ENCODE measurements at regions not wholly inside any gene's neighbourhood (a gene's known extent, or its start where the extent isn't known, plus 50 kb on each side); places are given as distances from the start of the nearest gene placed in this dataset.

GRCh38 chr2:186130748-186131641 lies 355.1 kb upstream of the ZC3H15 start:
- no peak overlapping the region for H3K4me2 ChIP-seq (ENCODE audit: low read length)
- no peak overlapping the region for H3K18ac ChIP-seq (ENCODE audit: low read length)
- no peak for DNase-seq

GRCh38 chr2:186135686-186136085 lies 350.4 kb upstream of the ZC3H15 start:
- Histone ChIP-seq H3K4me3 (ENCODE audit: low read depth, low read length) (no peak overlapping the region), H3K9ac (ENCODE audit: low read length) (no peak overlapping the region), H2AK5ac (ENCODE audit: low read length) (no peak overlapping the region), H3K27me3 (ENCODE audit: insufficient read depth, low read length) (no peaks in the 10 kb centered on the region), H3K4me2 (ENCODE audit: low read length) (no peak overlapping the region), H4K12ac (ENCODE audit: low read depth, low read length) (no peak overlapping the region), H3K23ac (ENCODE audit: low read length) (no peak overlapping the region), H3K36me3 (ENCODE audit: control insufficient read depth in 1 of 2, insufficient read depth in 2 of 2, low read length in 2 of 2) (no peaks in the 10 kb centered on the region), H4K8ac (ENCODE audit: low read depth, low read length) (no peak overlapping the region), H3K18ac (ENCODE audit: low read length) (no peak overlapping the region), H2BK5ac (ENCODE audit: low read depth, low read length, poor library complexity) (no peak overlapping the region), H2AFZ (ENCODE audit: insufficient read depth, low read length, poor library complexity) (no peak overlapping the region), H3K4me1 (ENCODE audit: control insufficient read depth in 1 of 2, insufficient read depth in 2 of 2, low read length in 2 of 2) (no peaks in the 10 kb centered on the region), H2BK120ac (ENCODE audit: insufficient read depth, low read length, poor library complexity) (no peak overlapping the region), H3K9me3 (ENCODE audit: insufficient read depth, low read depth, low read length) (no peaks in the 10 kb centered on the region), H3K4ac (ENCODE audit: low read depth, low read length) (no peak overlapping the region), H3K79me2 (ENCODE audit: control insufficient read depth, insufficient read depth, low read length, poor library complexity) (no peaks in the 10 kb centered on the region), H3K14ac (ENCODE audit: low read length) (no peak overlapping the region), H4K91ac (ENCODE audit: low read depth, low read length) (no peak overlapping the region), H3K79me1 (ENCODE audit: low read length) (no peaks in the 10 kb centered on the region), H2BK12ac (ENCODE audit: low read length) (no peak overlapping the region), H3K27ac (ENCODE audit: low read depth, low read length) (no peak overlapping the region)
- no CpG with 5 or more reads among the region's 1 CpG for WGBS (ENCODE audit: extremely low coverage, insufficient coverage, insufficient read length)
- DNase-seq = no peak

More at GRCh38 chr2:186130748-186131641, 355.1 kb upstream of the ZC3H15 start:
- H3K79me2 ChIP-seq (ENCODE audit: control insufficient read depth, insufficient read depth, low read length, poor library complexity) = no peaks in the 10 kb centered on the region
- no peak overlapping the region for H3K23ac ChIP-seq (ENCODE audit: low read length)
- H3K9me3 ChIP-seq (ENCODE audit: insufficient read depth, low read depth, low read length) = no peaks in the 10 kb centered on the region
- no peak overlapping the region for H3K14ac ChIP-seq (ENCODE audit: low read length)
- H3K9ac ChIP-seq (ENCODE audit: low read length) = no peak overlapping the region
- H3K27ac ChIP-seq (ENCODE audit: low read depth, low read length) = no peak overlapping the region
- H4K12ac ChIP-seq (ENCODE audit: low read depth, low read length) = no peak overlapping the region
- WGBS (ENCODE audit: extremely low coverage, insufficient coverage, insufficient read length) = no CpG with 5 or more reads among the region's 3 CpGs
- no peak overlapping the region for H3K4me3 ChIP-seq (ENCODE audit: low read depth, low read length)
- no peak overlapping the region for H2BK120ac ChIP-seq (ENCODE audit: insufficient read depth, low read length, poor library complexity)
- no peak overlapping the region for H2BK12ac ChIP-seq (ENCODE audit: low read length)
- no peak overlapping the region for H2BK5ac ChIP-seq (ENCODE audit: low read depth, low read length, poor library complexity)
- H4K8ac ChIP-seq (ENCODE audit: low read depth, low read length) = no peak overlapping the region
- H2AK5ac ChIP-seq (ENCODE audit: low read length) = no peak overlapping the region
- no peaks in the 10 kb centered on the region for H3K27me3 ChIP-seq (ENCODE audit: insufficient read depth, low read length)
- no peak overlapping the region for H2AFZ ChIP-seq (ENCODE audit: insufficient read depth, low read length, poor library complexity)
- no peak overlapping the region for H4K91ac ChIP-seq (ENCODE audit: low read depth, low read length)
- H3K79me1 ChIP-seq (ENCODE audit: low read length) = no peaks in the 10 kb centered on the region
- H3K36me3 ChIP-seq (ENCODE audit: control insufficient read depth in 1 of 2, insufficient read depth in 2 of 2, low read length in 2 of 2) = no peaks in the 10 kb centered on the region
- H3K4me1 ChIP-seq (ENCODE audit: control insufficient read depth in 1 of 2, insufficient read depth in 2 of 2, low read length in 2 of 2) = no peaks in the 10 kb centered on the region
- H3K4ac ChIP-seq (ENCODE audit: low read depth, low read length) = no peak overlapping the region

GRCh38 chr2:186136860-186137259 lies 349.2 kb upstream of the ZC3H15 start:
- no peak overlapping the region for H3K4ac ChIP-seq (ENCODE audit: low read depth, low read length)
- no peak overlapping the region for H3K14ac ChIP-seq (ENCODE audit: low read length)
- no peak overlapping the region for H3K27ac ChIP-seq (ENCODE audit: low read depth, low read length)

GRCh38 chr2:186138845-186139244 lies 347.2 kb upstream of the ZC3H15 start:
- no CpG with 5 or more reads among the region's 2 CpGs for WGBS (ENCODE audit: extremely low coverage, insufficient coverage, insufficient read length)
- Histone ChIP-seq H2BK12ac (ENCODE audit: low read length) (no peak overlapping the region), H3K27me3 (ENCODE audit: insufficient read depth, low read length) (no peaks in the 10 kb centered on the region), H3K14ac (ENCODE audit: low read length) (no peak overlapping the region), H2AK5ac (ENCODE audit: low read length) (no peak overlapping the region), H4K91ac (ENCODE audit: low read depth, low read length) (no peak overlapping the region), H2BK120ac (ENCODE audit: insufficient read depth, low read length, poor library complexity) (no peak overlapping the region), H4K12ac (ENCODE audit: low read depth, low read length) (no peak overlapping the region), H3K79me2 (ENCODE audit: control insufficient read depth, insufficient read depth, low read length, poor library complexity) (no peaks in the 10 kb centered on the region), H3K4me2 (ENCODE audit: low read length) (no peak overlapping the region), H3K9me3 (ENCODE audit: insufficient read depth, low read depth, low read length) (no peaks in the 10 kb centered on the region), H3K4ac (ENCODE audit: low read depth, low read length) (no peak overlapping the region), H2AFZ (ENCODE audit: insufficient read depth, low read length, poor library complexity) (no peak overlapping the region), H3K27ac (ENCODE audit: low read depth, low read length) (no peak overlapping the region), H3K79me1 (ENCODE audit: low read length) (no peaks in the 10 kb centered on the region), H3K18ac (ENCODE audit: low read length) (no peak overlapping the region), H3K4me3 (ENCODE audit: low read depth, low read length) (no peak overlapping the region), H2BK5ac (ENCODE audit: low read depth, low read length, poor library complexity) (no peak overlapping the region), H3K23ac (ENCODE audit: low read length) (no peak overlapping the region), H3K9ac (ENCODE audit: low read length) (no peak overlapping the region), H4K8ac (ENCODE audit: low read depth, low read length) (no peak overlapping the region), H3K4me1 (ENCODE audit: control insufficient read depth in 1 of 2, insufficient read depth in 2 of 2, low read length in 2 of 2) (no peaks in the 10 kb centered on the region), H3K36me3 (ENCODE audit: control insufficient read depth in 1 of 2, insufficient read depth in 2 of 2, low read length in 2 of 2) (no peaks in the 10 kb centered on the region)
- DNase-seq = no peak

More at GRCh38 chr2:186136860-186137259, 349.2 kb upstream of the ZC3H15 start:
- Histone ChIP-seq H3K4me3 (ENCODE audit: low read depth, low read length) (no peak overlapping the region), H3K9me3 (ENCODE audit: insufficient read depth, low read depth, low read length) (no peaks in the 10 kb centered on the region), H4K8ac (ENCODE audit: low read depth, low read length) (no peak overlapping the region), H3K9ac (ENCODE audit: low read length) (no peak overlapping the region), H2AK5ac (ENCODE audit: low read length) (no peak overlapping the region), H3K79me2 (ENCODE audit: control insufficient read depth, insufficient read depth, low read length, poor library complexity) (no peaks in the 10 kb centered on the region), H4K12ac (ENCODE audit: low read depth, low read length) (no peak overlapping the region), H2AFZ (ENCODE audit: insufficient read depth, low read length, poor library complexity) (no peak overlapping the region), H3K4me1 (ENCODE audit: control insufficient read depth in 1 of 2, insufficient read depth in 2 of 2, low read length in 2 of 2) (no peaks in the 10 kb centered on the region), H3K23ac (ENCODE audit: low read length) (no peak overlapping the region), H3K18ac (ENCODE audit: low read length) (no peak overlapping the region), H2BK12ac (ENCODE audit: low read length) (no peak overlapping the region), H3K79me1 (ENCODE audit: low read length) (no peaks in the 10 kb centered on the region), H2BK120ac (ENCODE audit: insufficient read depth, low read length, poor library complexity) (no peak overlapping the region), H3K27me3 (ENCODE audit: insufficient read depth, low read length) (no peaks in the 10 kb centered on the region), H2BK5ac (ENCODE audit: low read depth, low read length, poor library complexity) (no peak overlapping the region), H4K91ac (ENCODE audit: low read depth, low read length) (no peak overlapping the region), H3K4me2 (ENCODE audit: low read length) (no peak overlapping the region), H3K36me3 (ENCODE audit: control insufficient read depth in 1 of 2, insufficient read depth in 2 of 2, low read length in 2 of 2) (no peaks in the 10 kb centered on the region)
- no peak for DNase-seq
